Medulla oblongata (tissue), 1 donor: ENCODE measurements at regions not wholly inside any gene's neighbourhood (a gene's known extent, or its start where the extent isn't known, plus 50 kb on each side); places are given as distances from the start of the nearest gene placed in this dataset.
"Not testable (repeated sequence)": the region's sequence is repeated elsewhere in the genome, so short reads cannot be mapped to it uniquely, and the experiment has no call there.

Source experiments
- DNase-seq: peaks from one replicate; pipeline ENCODE4 v3.0.0-alpha.2; 2015; ENCODE audit errors: extremely low spot score

- no peak for DNase-seq
Measured at GRCh38 chr6:140774080-140774505, 1358.6 kb upstream of the GJE1 start.

GRCh38 chr6:140773276-140773675 is 1359.4 kb upstream of the GJE1 start:
- no peak for DNase-seq

GRCh38 chr6:140772576-140772975 is 1360.1 kb upstream of the GJE1 start:
- DNase-seq = no peak

- no peak for DNase-seq
Measured at GRCh38 chr6:140768133-140768532, 1364.6 kb upstream of the GJE1 start.

GRCh38 chr6:140766999-140767398 is 1365.7 kb upstream of the GJE1 start:
- no peak for DNase-seq

- DNase-seq = no peak
Measured at GRCh38 chr6:140758169-140758877, 1374.4 kb upstream of the GJE1 start.

- no peak for DNase-seq
Measured at GRCh38 chr6:140752234-140752633, 1377.8 kb upstream of the CITED2 start.

- no peak for DNase-seq
Measured at GRCh38 chr6:140747114-140747513, 1372.7 kb upstream of the CITED2 start.

- no peak for DNase-seq
Measured at GRCh38 chr6:140744659-140745320, 1370.3 kb upstream of the CITED2 start.

GRCh38 chr6:140736231-140736630 is 1361.8 kb upstream of the CITED2 start:
- DNase-seq = no peak

GRCh38 chr6:140732991-140733390 is 1358.5 kb upstream of the CITED2 start:
- DNase-seq = no peak

GRCh38 chr6:140732155-140732554 is 1357.7 kb upstream of the CITED2 start:
- no peak for DNase-seq

- DNase-seq = no peak
Measured at GRCh38 chr6:140731741-140732140, 1357.3 kb upstream of the CITED2 start.

- DNase-seq = no peak
Measured at GRCh38 chr6:140729521-140729920, 1355.1 kb upstream of the CITED2 start.

- DNase-seq = no peak
Measured at GRCh38 chr6:140718021-140718420, 1343.6 kb upstream of the CITED2 start.

GRCh38 chr6:140713495-140713894 is 1339.0 kb upstream of the CITED2 start:
- DNase-seq = no peak

- no peak for DNase-seq
Measured at GRCh38 chr6:140711019-140711613, 1336.7 kb upstream of the CITED2 start.

- no peak for DNase-seq
Measured at GRCh38 chr6:140708441-140708840, 1334.0 kb upstream of the CITED2 start.

- not testable (repeated sequence) for DNase-seq
Measured at GRCh38 chr6:140704008-140704407, 1329.6 kb upstream of the CITED2 start.

- no peak for DNase-seq
Measured at GRCh38 chr6:140697585-140697984, 1323.1 kb upstream of the CITED2 start.

GRCh38 chr6:140684776-140685550 is 1310.5 kb upstream of the CITED2 start:
- no peak for DNase-seq
